GM18858 (cell line): ENCODE measurements at regions not wholly inside any gene's neighbourhood (a gene's known extent, or its start where the extent isn't known, plus 50 kb on each side); places are given as distances from the start of the nearest gene placed in this dataset.
"Not testable (repeated sequence)": the region's sequence is repeated elsewhere in the genome, so short reads cannot be mapped to it uniquely, and the experiment has no call there.

ENCODE experiments used
- ATAC-seq: cut with Tn5 transposase; IDR thresholded peaks from one replicate; pipeline ENCODE4 v1.9.1; 2021; ENCODE audit not compliant: unreplicated experiment

GRCh38 chr11:116324077-116324476, 448.7 kb downstream of the BUD13 start:
- not testable (repeated sequence) for ATAC-seq

- ATAC-seq, result no peak
Observed at GRCh38 chr11:116317212-116317611, 455.6 kb downstream of the BUD13 start.

GRCh38 chr11:116314006-116314405, 458.8 kb downstream of the BUD13 start:
- no peak for ATAC-seq

GRCh38 chr11:116312570-116313391, 460.0 kb downstream of the BUD13 start:
- no peak for ATAC-seq

GRCh38 chr11:116311206-116311605, 461.6 kb downstream of the BUD13 start:
- no peak for ATAC-seq

- no peak for ATAC-seq
Observed at GRCh38 chr11:116310698-116311097, 462.1 kb downstream of the BUD13 start.

- ATAC-seq, result no peak
Observed at GRCh38 chr11:116310226-116310625, 462.6 kb downstream of the BUD13 start.

GRCh38 chr11:116309446-116309845, 463.3 kb downstream of the BUD13 start:
- no peak for ATAC-seq

- ATAC-seq, result no peak
Observed at GRCh38 chr11:116302756-116303155, 470.0 kb downstream of the BUD13 start.

- ATAC-seq, result no peak
Observed at GRCh38 chr11:116301141-116301540, 471.6 kb downstream of the BUD13 start.

- no peak for ATAC-seq
Observed at GRCh38 chr11:116300232-116300631, 472.6 kb downstream of the BUD13 start.

- ATAC-seq, result no peak
Observed at GRCh38 chr11:116294630-116295029, 478.2 kb downstream of the BUD13 start.

- no peak for ATAC-seq
Observed at GRCh38 chr11:116287866-116288265, 484.9 kb downstream of the BUD13 start.

GRCh38 chr11:116285026-116285425, 487.8 kb downstream of the BUD13 start:
- no peak for ATAC-seq

- no peak for ATAC-seq
Observed at GRCh38 chr11:116283300-116283699, 489.5 kb downstream of the BUD13 start.

- ATAC-seq, result no peak
Observed at GRCh38 chr11:116282481-116282880, 490.3 kb downstream of the BUD13 start.

GRCh38 chr11:116281173-116282160, 491.3 kb downstream of the BUD13 start:
- no peak for ATAC-seq

GRCh38 chr11:116279511-116279910, 493.3 kb downstream of the BUD13 start:
- ATAC-seq, result no peak

GRCh38 chr11:116278076-116278475, 494.7 kb downstream of the BUD13 start:
- ATAC-seq, result no peak

- no peak for ATAC-seq
Observed at GRCh38 chr11:116276051-116277044, 496.4 kb downstream of the BUD13 start.

GRCh38 chr11:116275635-116276034, 497.2 kb downstream of the BUD13 start:
- ATAC-seq, result no peak
